Upper lobe of right lung (tissue), 1 donor: ENCODE measurements at regions not wholly inside any gene's neighbourhood (a gene's known extent, or its start where the extent isn't known, plus 50 kb on each side); places are given as distances from the start of the nearest gene placed in this dataset.

Experiments used
- ATAC-seq: fragments of 200-7000 bp; cut with Tn5 transposase; one replicate; pipeline ENCODE4 v1.9.1; 2020; ENCODE audit warnings: mild to moderate bottlenecking, moderate library complexity
- DNase-seq: peaks from one replicate; pipeline ENCODE4 v3.0.0-alpha.2; 2020
- H3K27ac ChIP-seq: fragments of 200-600 bp; one replicate; pipeline ENCODE4 v1.8.0; 2022
- H3K27me3 ChIP-seq: fragments of 200-600 bp; one replicate; pipeline ENCODE4 v1.8.0; 2022; ENCODE audit warnings: mild to moderate bottlenecking
- H3K36me3 ChIP-seq: fragments of 200-600 bp; one replicate; pipeline ENCODE4 v1.8.0; 2022
- H3K4me1 ChIP-seq: fragments of 200-600 bp; one replicate; pipeline ENCODE4 v1.8.0; 2022
- H3K4me3 ChIP-seq: fragments of 200-600 bp; one replicate; pipeline ENCODE4 v1.8.0; 2022; ENCODE audit warnings: mild to moderate bottlenecking
- H3K9me3 ChIP-seq: fragments of 200-600 bp; one replicate; pipeline ENCODE4 v1.8.0; 2022
- intact Hi-C: fragments of 100-400 bp; cut with DNase I; formaldehyde crosslinking; loops from one replicate; pipeline ENCODE4 v1.11.0; 2022
- TF ChIP-seq, protein P1 (sequence below): fragments of 200-600 bp; IDR thresholded peaks from one replicate; pipeline ENCODE4 v1.8.0; 2022; ENCODE audit warnings: antibody characterized with exemption
- donor health status: DM: no; HTN: yes; CAD: no; lungs with severe emphysema.

DNA sequence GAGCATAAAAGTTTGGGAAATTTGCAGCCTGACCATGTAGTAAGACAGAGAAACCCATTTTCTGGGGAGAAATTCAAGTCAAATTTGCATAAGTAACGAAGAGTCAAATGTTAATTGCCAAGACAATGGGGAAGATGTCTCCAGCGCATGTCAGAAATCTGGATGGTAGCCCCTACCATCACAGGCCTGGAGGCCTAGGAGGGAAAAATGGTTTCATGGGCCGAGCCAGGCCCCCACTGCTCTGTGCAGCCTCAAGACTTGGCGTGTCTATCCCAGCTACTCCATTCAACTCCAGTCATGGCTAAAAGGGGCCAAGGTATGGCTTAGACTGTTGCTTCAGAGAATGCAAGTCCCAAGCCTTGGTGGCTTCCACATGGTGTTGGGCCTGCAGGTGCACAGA lies 269.8 kb downstream of the RFC3 start:
- Histone ChIP-seq H3K27me3 (no peaks in the 10 kb centered on the region), H3K9me3 (no peaks in the 10 kb centered on the region), H3K27ac (no peak overlapping the region), H3K4me1 (no peaks in the 10 kb centered on the region), H3K36me3 (no peaks in the 10 kb centered on the region), H3K4me3 (no peak overlapping the region)
- TF ChIP-seq, protein P1, sequence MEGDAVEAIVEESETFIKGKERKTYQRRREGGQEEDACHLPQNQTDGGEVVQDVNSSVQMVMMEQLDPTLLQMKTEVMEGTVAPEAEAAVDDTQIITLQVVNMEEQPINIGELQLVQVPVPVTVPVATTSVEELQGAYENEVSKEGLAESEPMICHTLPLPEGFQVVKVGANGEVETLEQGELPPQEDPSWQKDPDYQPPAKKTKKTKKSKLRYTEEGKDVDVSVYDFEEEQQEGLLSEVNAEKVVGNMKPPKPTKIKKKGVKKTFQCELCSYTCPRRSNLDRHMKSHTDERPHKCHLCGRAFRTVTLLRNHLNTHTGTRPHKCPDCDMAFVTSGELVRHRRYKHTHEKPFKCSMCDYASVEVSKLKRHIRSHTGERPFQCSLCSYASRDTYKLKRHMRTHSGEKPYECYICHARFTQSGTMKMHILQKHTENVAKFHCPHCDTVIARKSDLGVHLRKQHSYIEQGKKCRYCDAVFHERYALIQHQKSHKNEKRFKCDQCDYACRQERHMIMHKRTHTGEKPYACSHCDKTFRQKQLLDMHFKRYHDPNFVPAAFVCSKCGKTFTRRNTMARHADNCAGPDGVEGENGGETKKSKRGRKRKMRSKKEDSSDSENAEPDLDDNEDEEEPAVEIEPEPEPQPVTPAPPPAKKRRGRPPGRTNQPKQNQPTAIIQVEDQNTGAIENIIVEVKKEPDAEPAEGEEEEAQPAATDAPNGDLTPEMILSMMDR = no peak
- no peak for ATAC-seq
- intact Hi-C loops = no loop called here
- DNase-seq = no peak

DNA sequence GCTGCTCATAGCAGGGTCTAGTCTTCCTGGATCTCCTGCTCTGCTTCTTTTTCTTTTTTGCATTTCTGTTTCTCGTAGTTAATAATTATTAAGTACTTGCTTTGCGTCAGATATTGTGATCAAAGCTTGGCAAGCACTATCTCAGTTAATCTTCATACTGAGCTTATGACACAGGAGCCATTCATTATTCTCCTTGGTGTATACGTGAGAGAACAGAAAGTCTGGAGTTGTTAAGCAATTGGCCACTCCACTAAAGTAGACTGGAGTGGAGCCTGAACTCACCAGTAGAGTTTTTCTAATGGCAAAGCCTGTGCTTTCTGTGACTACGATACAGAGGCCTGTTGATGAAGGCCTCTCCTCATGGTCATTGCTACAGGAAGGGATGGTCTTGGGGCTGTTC lies 285.9 kb downstream of the RFC3 start:
- Histone ChIP-seq H3K9me3 (peaks cover 2% of the 10 kb centered on the region), H3K4me1 (no peaks in the 10 kb centered on the region), H3K36me3 (no peaks in the 10 kb centered on the region), H3K4me3 (no peak overlapping the region), H3K27me3 (no peaks in the 10 kb centered on the region), H3K27ac (no peak overlapping the region)
- DNase-seq (no peak), ATAC-seq (peak; percentile 57)
- intact Hi-C loops = no loop called here
- TF ChIP-seq, protein P1 = no peak

DNA sequence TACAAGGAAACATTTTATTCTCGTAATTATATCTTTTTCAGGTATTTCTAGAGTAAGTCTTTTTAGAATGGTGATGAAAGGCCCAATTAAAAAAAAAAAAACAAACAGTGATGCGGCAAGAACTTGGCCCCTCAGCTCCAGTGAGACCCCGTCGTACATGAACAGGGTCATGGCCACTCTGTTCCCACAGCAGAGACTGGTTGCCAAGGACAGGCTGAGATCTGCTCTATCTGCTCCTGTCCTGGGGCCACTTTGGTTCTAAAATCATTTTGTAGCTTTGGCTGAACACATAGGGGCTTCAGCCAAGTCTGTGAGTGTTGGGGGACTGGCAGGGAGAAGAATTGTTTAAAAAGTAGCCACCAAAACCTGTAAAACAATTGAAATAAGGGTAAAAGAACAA lies 286.9 kb downstream of the RFC3 start:
- Histone ChIP-seq H3K36me3 (no peaks in the 10 kb centered on the region), H3K27me3 (no peaks in the 10 kb centered on the region), H3K9me3 (peaks cover 5% of the 10 kb centered on the region), H3K4me3 (no peak overlapping the region), H3K4me1 (no peaks in the 10 kb centered on the region), H3K27ac (no peak overlapping the region)
- ATAC-seq (no peak), DNase-seq (no peak)
- intact Hi-C loops = no loop called here
- TF ChIP-seq, protein P1 = no peak

DNA sequence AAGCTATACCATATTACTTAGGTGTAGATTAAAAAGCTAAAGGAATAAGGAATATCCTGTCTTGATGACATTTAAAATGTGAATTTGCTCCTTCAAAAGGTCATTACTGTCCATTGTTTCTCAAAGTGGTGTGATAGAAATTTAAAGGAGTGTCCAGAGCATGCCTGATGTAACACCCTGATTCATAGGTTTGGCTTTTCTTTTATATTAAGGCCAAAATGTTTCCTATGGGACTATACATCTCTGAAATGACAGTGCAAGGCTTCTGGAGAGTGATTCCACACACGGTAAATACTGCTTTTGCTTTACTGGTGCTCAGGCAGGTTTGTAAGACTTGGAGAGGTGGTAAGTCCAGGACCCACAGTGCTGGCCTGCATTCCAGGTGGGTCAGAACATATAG lies 289.9 kb downstream of the RFC3 start:
- no peaks in the 10 kb centered on the region for H3K36me3 ChIP-seq
- no peaks in the 10 kb centered on the region for H3K4me1 ChIP-seq
- H3K27ac ChIP-seq = no peak overlapping the region
- H3K4me3 ChIP-seq = no peak overlapping the region
- H3K27me3 ChIP-seq = no peaks in the 10 kb centered on the region
- peaks cover 5% of the 10 kb centered on the region for H3K9me3 ChIP-seq
- ATAC-seq = no peak
- TF ChIP-seq, protein P1 = no peak
- DNase-seq = no peak
- intact Hi-C loops = no loop called here

DNA sequence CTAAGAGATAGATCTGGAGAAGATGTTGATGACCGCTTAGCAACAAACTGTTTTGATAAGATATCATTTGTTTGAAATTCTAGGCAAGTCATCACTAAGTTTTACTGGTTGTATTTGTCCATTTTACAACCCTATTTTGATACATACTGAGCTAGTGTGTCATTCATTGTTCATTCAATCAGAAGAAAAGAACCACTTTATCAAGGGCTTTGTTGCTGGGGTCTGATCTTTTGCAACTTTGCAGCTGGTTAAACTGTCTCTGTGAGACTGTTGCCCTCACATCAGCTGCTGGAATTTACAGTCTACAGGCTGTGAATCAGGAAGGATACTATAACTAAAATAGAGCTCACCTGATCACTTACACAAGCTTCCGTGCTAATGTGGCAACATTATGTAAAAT lies 290.5 kb downstream of the RFC3 start:
- no peaks in the 10 kb centered on the region for H3K27me3 ChIP-seq
- H3K4me1 ChIP-seq = no peaks in the 10 kb centered on the region
- no peak for DNase-seq
- TF ChIP-seq, protein P1 = no peak
- no peak overlapping the region for H3K27ac ChIP-seq
- no peak overlapping the region for H3K4me3 ChIP-seq
- H3K9me3 ChIP-seq = peaks cover 5% of the 10 kb centered on the region
- intact Hi-C loops = no loop called here
- no peak for ATAC-seq
- no peaks in the 10 kb centered on the region for H3K36me3 ChIP-seq

DNA sequence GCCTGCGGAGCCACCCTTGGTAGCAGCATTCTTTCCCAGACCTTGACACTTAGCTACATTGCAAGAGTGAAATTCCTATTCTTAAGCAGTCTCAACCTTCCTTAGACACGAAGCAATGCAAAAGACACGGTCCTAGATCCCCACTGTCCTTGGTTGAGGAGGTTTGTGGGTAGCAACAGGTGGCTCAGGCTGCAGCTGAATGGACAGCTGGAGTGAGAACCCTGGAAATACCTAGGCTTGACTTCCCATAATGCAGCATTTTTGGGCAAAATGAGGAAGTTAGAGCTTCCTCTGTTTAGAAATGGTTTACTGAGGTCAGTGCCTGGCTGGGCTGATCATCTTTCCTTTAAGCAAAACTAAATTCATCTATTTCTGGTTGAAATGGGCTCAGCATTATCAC lies 296.6 kb downstream of the RFC3 start:
- Histone ChIP-seq H3K27ac (no peak overlapping the region), H3K9me3 (no peaks in the 10 kb centered on the region), H3K4me3 (no peak overlapping the region), H3K36me3 (no peaks in the 10 kb centered on the region), H3K4me1 (no peaks in the 10 kb centered on the region), H3K27me3 (no peaks in the 10 kb centered on the region)
- ATAC-seq (no peak), DNase-seq (no peak)
- TF ChIP-seq, protein P1 = no peak
- intact Hi-C loops = no loop called here
